ENCODE measurements at regions not wholly inside any gene's neighbourhood (a gene's known extent, or its start where the extent isn't known, plus 50 kb on each side); places are given as distances from the start of the nearest gene placed in this dataset.

GRCh38 chr11:95344932-95345642 is 114.1 kb upstream of the SESN3 start:
- Histone ChIP-seq H3K4me3 (no peak overlapping the region), H3K36me3 (no peaks in the 10 kb centered on the region), H3K27me3 (no peaks in the 10 kb centered on the region), H3K4me1 (no peaks in the 10 kb centered on the region), H3K9me3 (no peaks in the 10 kb centered on the region), H3K27ac (no peak overlapping the region)
- intact Hi-C loops (cut with DNase I), result no loop called here
- WGBS, 2 donors, result 77 to 84% methylated on average over 4 of the region's 4 CpGs
- no peak for TF ChIP-seq CTCF (IDR thresholded peaks at IDR 0.05)
- no peak for FAIRE-seq
- no peak for ATAC-seq
- no peak for DNase-seq

- WGBS, 2 donors, result 89 to 92% methylated on average over 10 of the region's 10 CpGs
- intact Hi-C loops (cut with DNase I), result no loop called here
- no peak for FAIRE-seq
Observed at GRCh38 chr11:95341221-95341620, 110.2 kb upstream of the SESN3 start.

GRCh38 chr11:95339086-95339901 is 108.3 kb upstream of the SESN3 start:
- 77 to 81% methylated on average over 4 of the region's 4 CpGs for WGBS, 2 donors
- Histone ChIP-seq H3K9me3 (no peaks in the 10 kb centered on the region), H3K4me3 (no peak overlapping the region), H3K27me3 (no peaks in the 10 kb centered on the region), H3K27ac (peak overlapping the region in 1 of 4 donors; percentile 74), H3K4me1 (peaks cover 0 to 8% (median 0%) of the 10 kb centered on the region in 3 donors), H3K36me3 (no peaks in the 10 kb centered on the region)
- DNase-seq (no peak), ATAC-seq (no peak), FAIRE-seq (no peak)
- no peak for TF ChIP-seq CTCF (IDR thresholded peaks at IDR 0.05)
- intact Hi-C loops (cut with DNase I), result no loop called here

More at GRCh38 chr11:95341221-95341620, 110.2 kb upstream of the SESN3 start:
- H3K9me3 ChIP-seq, result no peaks in the 10 kb centered on the region
- H3K27me3 ChIP-seq, result no peaks in the 10 kb centered on the region
- no peak for ATAC-seq
- no peaks in the 10 kb centered on the region for H3K36me3 ChIP-seq
- no peak for DNase-seq
- no peak overlapping the region for H3K27ac ChIP-seq
- no peak overlapping the region for H3K4me3 ChIP-seq
- peaks cover 0 to 8% (median 0%) of the 10 kb centered on the region in 3 donors for H3K4me1 ChIP-seq
- no peak for TF ChIP-seq CTCF (IDR thresholded peaks at IDR 0.05)

- Histone ChIP-seq H3K4me1 (peaks cover 0 to 8% (median 0%) of the 10 kb centered on the region in 3 donors), H3K4me3 (no peak overlapping the region), H3K27me3 (no peaks in the 10 kb centered on the region), H3K27ac (peak overlapping the region in 2 of 4 donors; percentile 64 to 74), H3K36me3 (no peaks in the 10 kb centered on the region), H3K9me3 (no peaks in the 10 kb centered on the region)
- ATAC-seq, result peak; percentile 43 to 79 (median 75)
- no peak for TF ChIP-seq CTCF (IDR thresholded peaks at IDR 0.05)
- no peak for FAIRE-seq
- intact Hi-C loops (cut with DNase I), result no loop called here
- 40 to 49% methylated on average over 4 of the region's 4 CpGs for whole genome bisulfite sequencing, 2 donors
- peak in 2 of 6 donors; percentile 28 to 47 for DNase-seq
Observed at GRCh38 chr11:95338430-95338991, 107.5 kb upstream of the SESN3 start.

All from pancreas (tissue), 10 donors.